ENCODE measurements at regions not wholly inside any gene's neighbourhood (a gene's known extent, or its start where the extent isn't known, plus 50 kb on each side); places are given as distances from the start of the nearest gene placed in this dataset.
"Not testable (repeated sequence)": the region's sequence is repeated elsewhere in the genome, so short reads cannot be mapped to it uniquely, and the experiment has no call there.

- no peak for DNase-seq
Measured at GRCh38 chr13:54742984-54743383, 1714.4 kb downstream of the OLFM4 start.

- DNase-seq = no peak
Measured at GRCh38 chr13:54744747-54745146, 1716.1 kb downstream of the OLFM4 start.

GRCh38 chr13:54750521-54750920, 1721.9 kb downstream of the OLFM4 start:
- no peak for DNase-seq

- DNase-seq = no peak
Measured at GRCh38 chr13:54758795-54759194, 1730.2 kb downstream of the OLFM4 start.

- no peak for DNase-seq
Measured at GRCh38 chr13:54768214-54768613, 1739.6 kb downstream of the OLFM4 start.

GRCh38 chr13:54775501-54776191, 1747.0 kb downstream of the OLFM4 start:
- no peak for DNase-seq

- no peak for DNase-seq
Measured at GRCh38 chr13:54787754-54788153, 1759.1 kb downstream of the OLFM4 start.

GRCh38 chr13:54799621-54800226, 1771.1 kb downstream of the OLFM4 start:
- DNase-seq = no peak

- no peak for DNase-seq
Measured at GRCh38 chr13:54802226-54802625, 1773.6 kb downstream of the OLFM4 start.

GRCh38 chr13:54805743-54806142, 1777.1 kb downstream of the OLFM4 start:
- DNase-seq = no peak

GRCh38 chr13:54821938-54822470, 1793.4 kb downstream of the OLFM4 start:
- DNase-seq = not testable (repeated sequence)

- not testable (repeated sequence) for DNase-seq
Measured at GRCh38 chr13:54829391-54830068, 1800.9 kb downstream of the OLFM4 start.

- no peak for DNase-seq
Measured at GRCh38 chr13:54836273-54836672, 1807.7 kb downstream of the OLFM4 start.

GRCh38 chr13:54841682-54842081, 1813.1 kb downstream of the OLFM4 start:
- DNase-seq = no peak

- DNase-seq = no peak
Measured at GRCh38 chr13:54845351-54845965, 1816.8 kb downstream of the OLFM4 start.

GRCh38 chr13:54852831-54853230, 1824.2 kb downstream of the OLFM4 start:
- DNase-seq = no peak

GRCh38 chr13:54859827-54860226, 1831.2 kb downstream of the OLFM4 start:
- DNase-seq = no peak

GRCh38 chr13:54875111-54875510, 1846.5 kb downstream of the OLFM4 start:
- no peak for DNase-seq

GRCh38 chr13:54879036-54879435, 1850.4 kb downstream of the OLFM4 start:
- no peak for DNase-seq

GRCh38 chr13:54884682-54885081, 1856.1 kb downstream of the OLFM4 start:
- DNase-seq = no peak

- no peak for DNase-seq
Measured at GRCh38 chr13:54890976-54891375, 1862.4 kb downstream of the OLFM4 start.

GRCh38 chr13:54901316-54901715, 1872.7 kb downstream of the OLFM4 start:
- DNase-seq = no peak

- DNase-seq = no peak
Measured at GRCh38 chr13:54912367-54912766, 1883.8 kb downstream of the OLFM4 start.

- no peak for DNase-seq
Measured at GRCh38 chr13:54913668-54914067, 1885.1 kb downstream of the OLFM4 start.

Measured in activated effector memory CD4-positive, alpha-beta T cell treated with anti-CD3 and anti-CD28 coated beads, Interleukin-2, amount 50 U/mL, for 16 hours (primary cell).